Stimulated activated effector memory CD8-positive, alpha-beta T cell treated with anti-CD3 and anti-CD28 coated beads, Interleukin-12 subunit alpha, Interleukin-12 subunit beta, amount 100 ng/mL, for 72 hours (primary cell): ENCODE measurements at regions not wholly inside any gene's neighbourhood (a gene's known extent, or its start where the extent isn't known, plus 50 kb on each side); places are given as distances from the start of the nearest gene placed in this dataset.
"Not testable (repeated sequence)": the region's sequence is repeated elsewhere in the genome, so short reads cannot be mapped to it uniquely, and the experiment has no call there.

Source experiments
- ATAC-seq: fragments of 150-1000 bp; cut with Tn5 transposase; 2 replicates; pipeline ENCODE4 v1.10.0; 2021
- DNase-seq, 2 donors: peaks; one replicate each; pipeline ENCODE4 v3.0.0; 2021 to 2022; ENCODE audit warnings: low spot score in 2 of 2
- H3K27ac Mint-ChIP-seq: one replicate; pipeline ENCODE4 v1.8.0; 2022; ENCODE audit warnings: mild to moderate bottlenecking, mixed read lengths
- H3K36me3 Mint-ChIP-seq: one replicate; pipeline ENCODE4 v1.8.0; 2022; ENCODE audit warnings: mild to moderate bottlenecking, mixed read lengths
- H3K4me1 Mint-ChIP-seq: one replicate; pipeline ENCODE4 v1.8.0; 2022; ENCODE audit warnings: mixed read lengths
- H3K4me3 Mint-ChIP-seq: one replicate; pipeline ENCODE4 v1.8.0; 2022; ENCODE audit warnings: mild to moderate bottlenecking, mixed read lengths
- H3K9me3 Mint-ChIP-seq: one replicate; pipeline ENCODE4 v1.8.0; 2022; ENCODE audit warnings: mixed read lengths

- Mint-ChIP-seq H3K9me3 (no peaks in the 10 kb centered on the region), H3K27ac (no peak overlapping the region), H3K4me1 (no peaks in the 10 kb centered on the region), H3K4me3 (no peak overlapping the region), H3K36me3 (no peaks in the 10 kb centered on the region)
- DNase-seq: no peak
- no peak for ATAC-seq
Measured at GRCh38 chr3:104428337-104428925, 938.3 kb upstream of the ALCAM start.

GRCh38 chr3:104429727-104430126, 937.0 kb upstream of the ALCAM start:
- H3K27ac Mint-ChIP-seq: no peak overlapping the region
- no peak overlapping the region for H3K4me3 Mint-ChIP-seq
- no peaks in the 10 kb centered on the region for H3K36me3 Mint-ChIP-seq
- DNase-seq: no peak
- H3K9me3 Mint-ChIP-seq: no peaks in the 10 kb centered on the region
- no peaks in the 10 kb centered on the region for H3K4me1 Mint-ChIP-seq
- ATAC-seq: no peak

GRCh38 chr3:104436506-104436905, 930.2 kb upstream of the ALCAM start:
- ATAC-seq: no peak
- Mint-ChIP-seq H3K27ac (no peak overlapping the region), H3K4me3 (no peak overlapping the region), H3K9me3 (no peaks in the 10 kb centered on the region), H3K36me3 (no peaks in the 10 kb centered on the region), H3K4me1 (no peaks in the 10 kb centered on the region)
- no peak for DNase-seq

GRCh38 chr3:104437131-104437750, 929.5 kb upstream of the ALCAM start:
- Mint-ChIP-seq H3K4me1 (no peaks in the 10 kb centered on the region), H3K36me3 (no peaks in the 10 kb centered on the region), H3K9me3 (no peaks in the 10 kb centered on the region), H3K27ac (no peak overlapping the region), H3K4me3 (no peak overlapping the region)
- DNase-seq (no peak), ATAC-seq (no peak)

- Mint-ChIP-seq H3K9me3 (no peaks in the 10 kb centered on the region), H3K36me3 (no peaks in the 10 kb centered on the region), H3K27ac (no peak overlapping the region), H3K4me1 (no peaks in the 10 kb centered on the region), H3K4me3 (no peak overlapping the region)
- no peak for ATAC-seq
- no peak for DNase-seq
Measured at GRCh38 chr3:104437891-104438290, 928.8 kb upstream of the ALCAM start.

GRCh38 chr3:104438706-104439105, 928.0 kb upstream of the ALCAM start:
- no peak overlapping the region for H3K27ac Mint-ChIP-seq
- peaks cover 2% of the 10 kb centered on the region for H3K9me3 Mint-ChIP-seq
- no peak for DNase-seq
- no peaks in the 10 kb centered on the region for H3K4me1 Mint-ChIP-seq
- H3K36me3 Mint-ChIP-seq: no peaks in the 10 kb centered on the region
- ATAC-seq: no peak
- no peak overlapping the region for H3K4me3 Mint-ChIP-seq

GRCh38 chr3:104445252-104445919, 921.3 kb upstream of the ALCAM start:
- not testable (repeated sequence) for H3K4me1 Mint-ChIP-seq, H3K36me3 Mint-ChIP-seq, H3K9me3 Mint-ChIP-seq, H3K4me3 Mint-ChIP-seq, H3K27ac Mint-ChIP-seq, ATAC-seq, DNase-seq

GRCh38 chr3:104447681-104448080, 919.0 kb upstream of the ALCAM start:
- ATAC-seq (no peak), DNase-seq (no peak)
- Mint-ChIP-seq H3K4me3 (no peak overlapping the region), H3K9me3 (peaks cover 7% of the 10 kb centered on the region), H3K4me1 (no peaks in the 10 kb centered on the region), H3K27ac (no peak overlapping the region), H3K36me3 (no peaks in the 10 kb centered on the region)

GRCh38 chr3:104452697-104453096, 914.0 kb upstream of the ALCAM start:
- Mint-ChIP-seq H3K4me1 (no peaks in the 10 kb centered on the region), H3K4me3 (no peak overlapping the region), H3K27ac (no peak overlapping the region), H3K36me3 (no peaks in the 10 kb centered on the region), H3K9me3 (no peaks in the 10 kb centered on the region)
- no peak for DNase-seq
- no peak for ATAC-seq

GRCh38 chr3:104458657-104459056, 908.1 kb upstream of the ALCAM start:
- H3K4me3 Mint-ChIP-seq: no peak overlapping the region
- no peaks in the 10 kb centered on the region for H3K9me3 Mint-ChIP-seq
- no peaks in the 10 kb centered on the region for H3K4me1 Mint-ChIP-seq
- no peak for ATAC-seq
- H3K36me3 Mint-ChIP-seq: no peaks in the 10 kb centered on the region
- no peak overlapping the region for H3K27ac Mint-ChIP-seq
- DNase-seq: no peak

GRCh38 chr3:104460477-104461406, 906.0 kb upstream of the ALCAM start:
- Mint-ChIP-seq H3K4me3 (no peak overlapping the region), H3K27ac (no peak overlapping the region), H3K36me3 (no peaks in the 10 kb centered on the region), H3K9me3 (no peaks in the 10 kb centered on the region), H3K4me1 (no peaks in the 10 kb centered on the region)
- DNase-seq (no peak), ATAC-seq (no peak)

- no peaks in the 10 kb centered on the region for H3K9me3 Mint-ChIP-seq
- H3K27ac Mint-ChIP-seq: no peak overlapping the region
- H3K4me3 Mint-ChIP-seq: no peak overlapping the region
- DNase-seq (no peak), ATAC-seq (no peak)
- no peaks in the 10 kb centered on the region for H3K4me1 Mint-ChIP-seq
- no peaks in the 10 kb centered on the region for H3K36me3 Mint-ChIP-seq
Measured at GRCh38 chr3:104461431-104461830, 905.3 kb upstream of the ALCAM start.

- H3K9me3 Mint-ChIP-seq: peaks cover 7% of the 10 kb centered on the region
- H3K4me3 Mint-ChIP-seq: no peak overlapping the region
- no peaks in the 10 kb centered on the region for H3K36me3 Mint-ChIP-seq
- no peaks in the 10 kb centered on the region for H3K4me1 Mint-ChIP-seq
- no peak for ATAC-seq
- H3K27ac Mint-ChIP-seq: no peak overlapping the region
- DNase-seq: no peak
Measured at GRCh38 chr3:104472221-104472620, 894.5 kb upstream of the ALCAM start.

GRCh38 chr3:104474011-104474410, 892.7 kb upstream of the ALCAM start:
- peaks cover 2% of the 10 kb centered on the region for H3K9me3 Mint-ChIP-seq
- no peaks in the 10 kb centered on the region for H3K4me1 Mint-ChIP-seq
- H3K27ac Mint-ChIP-seq: no peak overlapping the region
- no peak overlapping the region for H3K4me3 Mint-ChIP-seq
- no peak for DNase-seq
- H3K36me3 Mint-ChIP-seq: no peaks in the 10 kb centered on the region
- no peak for ATAC-seq

GRCh38 chr3:104503022-104503421, 863.7 kb upstream of the ALCAM start:
- no peaks in the 10 kb centered on the region for H3K36me3 Mint-ChIP-seq
- H3K4me1 Mint-ChIP-seq: no peaks in the 10 kb centered on the region
- no peak overlapping the region for H3K27ac Mint-ChIP-seq
- H3K9me3 Mint-ChIP-seq: no peaks in the 10 kb centered on the region
- DNase-seq: no peak
- no peak overlapping the region for H3K4me3 Mint-ChIP-seq
- peak; percentile 43 for ATAC-seq
